HEK293T (cell line): ENCODE measurements at regions not wholly inside any gene's neighbourhood (a gene's known extent, or its start where the extent isn't known, plus 50 kb on each side); places are given as distances from the start of the nearest gene placed in this dataset.
"Not testable (repeated sequence)": the region's sequence is repeated elsewhere in the genome, so short reads cannot be mapped to it uniquely, and the experiment has no call there.

ENCODE experiments used
- CTCF ChIA-PET: fragments of 350-600 bp; formaldehyde crosslinking; extraction: SDS; loops from one replicate; lab custom pipeline; 2021; ENCODE audit warnings: antibody characterized with exemption, inconsistent platforms; lab: Yijun Ruan, JAX
- POLR2A ChIA-PET: fragments of 350-600 bp; formaldehyde crosslinking; extraction: SDS; loops from one replicate; lab custom pipeline; 2020; ENCODE audit warnings: antibody characterized with exemption, inconsistent platforms; lab: Yijun Ruan, JAX
- DNase-seq: peaks from one replicate; pipeline ENCODE4 v3.0.0; 2012; ENCODE audit warnings: mixed read lengths; ENCODE audit errors: extremely low spot score
- ARNT ChIP-seq: fragments of 450-650 bp; IDR thresholded peaks from 2 replicates; pipeline ENCODE4 v1.6.1; 2017; ENCODE audit warnings: mild to moderate bottlenecking
- BHLHE40 ChIP-seq: fragments of 450-650 bp; IDR thresholded peaks from 2 replicates; pipeline ENCODE4 v1.6.1; 2016; ENCODE audit warnings: mild to moderate bottlenecking, moderate library complexity, borderline replicate concordance
- CTBP1 ChIP-seq: fragments of 450-650 bp; IDR thresholded peaks from 2 replicates; pipeline ENCODE4 v1.6.1; 2016; ENCODE audit warnings: borderline replicate concordance
- ELF4 ChIP-seq: fragments of 450-650 bp; IDR thresholded peaks from 2 replicates; pipeline ENCODE4 v1.6.1; 2017; ENCODE audit warnings: antibody characterized with exemption
- FOXA1 ChIP-seq: fragments of 450-650 bp; IDR thresholded peaks from 2 replicates; pipeline ENCODE4 v1.6.1; 2016; ENCODE audit warnings: mild to moderate bottlenecking
- FOXK2 ChIP-seq: fragments of 450-650 bp; IDR thresholded peaks from 2 replicates; pipeline ENCODE4 v1.6.1; 2016; ENCODE audit warnings: mild to moderate bottlenecking
- FOXM1 ChIP-seq: fragments of 450-650 bp; IDR thresholded peaks from 2 replicates; pipeline ENCODE4 v1.6.1; 2017; ENCODE audit warnings: mild to moderate bottlenecking, borderline replicate concordance
- HDGF ChIP-seq: fragments of 450-650 bp; IDR thresholded peaks from 2 replicates; pipeline ENCODE4 v1.6.1; 2017; ENCODE audit warnings: antibody characterized with exemption, borderline replicate concordance
- L3MBTL2 ChIP-seq: fragments of 450-650 bp; conservative IDR thresholded peaks from 2 replicates; pipeline ENCODE4 v1.6.1; 2016; ENCODE audit warnings: mild to moderate bottlenecking
- LEF1 ChIP-seq: fragments of 450-650 bp; IDR thresholded peaks from 2 replicates; pipeline ENCODE4 v1.6.1; 2017; ENCODE audit warnings: mild to moderate bottlenecking, borderline replicate concordance
- NFRKB ChIP-seq: fragments of 450-650 bp; IDR thresholded peaks from 2 replicates; pipeline ENCODE4 v1.6.1; 2016; ENCODE audit warnings: mild to moderate bottlenecking, moderate library complexity
- SP1 ChIP-seq: fragments of 450-650 bp; IDR thresholded peaks from 2 replicates; pipeline ENCODE4 v1.6.1; 2017
- SUZ12 ChIP-seq: fragments of 450-650 bp; IDR thresholded peaks from 2 replicates; pipeline ENCODE4 v1.6.1; 2016; ENCODE audit warnings: mild to moderate bottlenecking
- TARDBP ChIP-seq: fragments of 450-650 bp; IDR thresholded peaks from 2 replicates; pipeline ENCODE4 v1.6.1; 2016
- ZNF384 ChIP-seq: fragments of 450-650 bp; IDR thresholded peaks from 2 replicates; pipeline ENCODE4 v1.6.1; 2016
- TF ChIP-seq, protein P1 (sequence below): fragments of 450-650 bp; IDR thresholded peaks from 2 replicates; pipeline ENCODE4 v1.6.1; 2016

DNA sequence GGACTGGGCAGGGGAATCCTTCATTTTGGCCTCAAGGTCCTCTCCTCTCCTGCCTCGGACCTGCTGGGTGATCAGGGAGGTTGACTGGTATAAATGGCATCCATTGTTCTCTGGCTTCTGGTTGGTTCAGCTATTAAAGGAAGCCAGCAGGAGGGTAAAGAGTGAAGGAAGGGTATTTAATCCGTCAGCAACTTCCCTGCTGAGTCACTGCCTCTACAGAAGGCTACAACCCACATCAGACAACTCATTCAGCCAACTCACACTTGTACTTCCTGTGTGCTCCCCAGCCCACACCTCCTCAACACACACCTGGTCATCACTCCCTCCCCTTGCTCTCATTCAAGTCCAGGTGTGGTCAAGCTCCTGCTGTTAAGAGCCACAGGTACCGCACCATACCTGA is 68.3 kb upstream of the MRPS9 start:
- POLR2A ChIA-PET, result no interaction called here
- no peak for DNase-seq
- CTCF ChIA-PET, result no interaction called here
- TF ChIP-seq SP1, result no peak
- no peak for TF ChIP-seq LEF1
- no peak for TF ChIP-seq SUZ12
- TF ChIP-seq FOXK2, result no peak
- no peak for TF ChIP-seq FOXM1
- TF ChIP-seq TARDBP, result no peak
- TF ChIP-seq ZNF384, result no peak
- no peak for TF ChIP-seq ARNT
- no peak for TF ChIP-seq BHLHE40
- no peak for TF ChIP-seq NFRKB
- no peak for TF ChIP-seq L3MBTL2
- TF ChIP-seq ELF4, result no peak

DNA sequence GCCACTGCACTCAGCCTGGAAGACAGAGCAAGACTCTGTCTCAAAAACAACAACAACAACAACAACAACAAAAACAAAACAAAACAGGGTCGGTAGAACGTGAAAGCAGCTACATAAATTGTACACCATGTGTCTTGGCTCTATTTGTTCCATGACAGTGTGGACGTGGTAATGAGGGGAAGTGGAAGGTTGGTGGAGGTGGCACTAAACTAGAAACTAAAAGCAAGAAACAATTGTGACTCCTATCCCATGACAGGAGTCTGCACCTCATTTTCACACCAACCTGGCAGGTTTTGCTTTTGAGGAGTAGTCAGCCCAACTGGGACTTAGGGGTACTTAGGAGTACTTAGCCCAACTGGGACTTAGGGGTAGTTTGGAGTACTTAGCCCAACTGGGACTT is 62.5 kb upstream of the MRPS9 start:
- ChIA-PET POLR2A (no interaction called here), CTCF (no interaction called here)
- no peak for DNase-seq
- TF ChIP-seq SP1, result no peak
- no peak for TF ChIP-seq TARDBP
- no peak for TF ChIP-seq FOXA1
- no peak for TF ChIP-seq FOXK2
- no peak for TF ChIP-seq CTBP1
- no peak for TF ChIP-seq L3MBTL2
- TF ChIP-seq LEF1, result no peak
- no peak for TF ChIP-seq SUZ12
- no peak for TF ChIP-seq ARNT
- no peak for TF ChIP-seq ELF4

DNA sequence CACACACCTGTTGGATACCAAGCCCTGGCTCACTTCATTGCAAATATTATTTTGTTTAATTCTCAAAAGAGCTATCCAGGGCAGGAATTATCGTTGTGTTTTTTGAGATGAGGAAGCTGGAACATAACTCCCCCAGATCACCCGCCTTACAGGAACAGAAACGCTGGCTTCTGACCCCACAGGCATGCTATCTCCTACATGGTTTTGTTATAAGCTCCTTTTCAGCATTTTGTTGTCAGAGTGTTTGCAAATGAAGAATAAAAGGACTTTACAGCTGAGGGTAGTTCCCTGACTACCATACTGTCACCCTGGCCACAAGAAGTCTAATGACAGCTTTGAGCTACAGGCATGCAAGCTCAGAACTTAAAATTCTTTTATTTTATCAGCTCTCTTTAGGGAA is 62.0 kb upstream of the MRPS9 start:
- ChIA-PET CTCF (no interaction called here), POLR2A (no interaction called here)
- TF ChIP-seq, protein P1, sequence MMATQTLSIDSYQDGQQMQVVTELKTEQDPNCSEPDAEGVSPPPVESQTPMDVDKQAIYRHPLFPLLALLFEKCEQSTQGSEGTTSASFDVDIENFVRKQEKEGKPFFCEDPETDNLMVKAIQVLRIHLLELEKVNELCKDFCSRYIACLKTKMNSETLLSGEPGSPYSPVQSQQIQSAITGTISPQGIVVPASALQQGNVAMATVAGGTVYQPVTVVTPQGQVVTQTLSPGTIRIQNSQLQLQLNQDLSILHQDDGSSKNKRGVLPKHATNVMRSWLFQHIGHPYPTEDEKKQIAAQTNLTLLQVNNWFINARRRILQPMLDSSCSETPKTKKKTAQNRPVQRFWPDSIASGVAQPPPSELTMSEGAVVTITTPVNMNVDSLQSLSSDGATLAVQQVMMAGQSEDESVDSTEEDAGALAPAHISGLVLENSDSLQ, result no peak
- no peak for TF ChIP-seq BHLHE40
- no peak for TF ChIP-seq FOXA1
- TF ChIP-seq FOXM1, result no peak
- TF ChIP-seq LEF1, result no peak
- TF ChIP-seq NFRKB, result no peak
- TF ChIP-seq HDGF, result no peak
- TF ChIP-seq ARNT, result no peak
- no peak for TF ChIP-seq L3MBTL2
- no peak for TF ChIP-seq ZNF384
- no peak for TF ChIP-seq SP1
- TF ChIP-seq ELF4, result no peak
- no peak for TF ChIP-seq SUZ12
- TF ChIP-seq CTBP1, result no peak
- no peak for TF ChIP-seq TARDBP
- DNase-seq, result no peak

DNA sequence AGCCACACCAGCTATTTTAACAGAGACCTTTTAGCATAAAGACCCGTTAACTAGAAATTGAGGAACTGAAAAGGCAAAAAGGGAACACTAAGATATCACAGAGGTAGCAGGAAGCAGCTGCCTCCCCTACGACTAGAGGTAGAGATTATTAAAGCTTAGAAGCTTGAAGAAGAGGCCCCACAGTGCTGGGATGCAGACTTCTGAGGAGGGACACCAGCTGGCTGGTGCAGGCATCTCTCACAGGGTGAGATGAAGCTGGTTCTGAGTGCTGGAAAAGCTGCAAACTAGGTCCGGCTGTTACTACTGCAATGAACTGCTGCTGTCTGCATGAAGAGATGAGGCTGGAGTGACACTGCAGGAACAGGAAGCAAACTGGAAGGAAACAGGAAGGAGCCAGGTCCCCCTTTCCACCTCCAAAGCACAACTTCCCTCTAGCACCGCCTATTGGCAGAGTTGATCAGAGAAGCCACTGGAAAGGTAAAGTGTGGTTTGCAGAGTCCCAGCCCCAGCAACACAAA is 61.2 kb upstream of the MRPS9 start:
- POLR2A ChIA-PET, result no interaction called here
- CTCF ChIA-PET, result no interaction called here
- no peak for TF ChIP-seq HDGF
- TF ChIP-seq LEF1, result no peak
- TF ChIP-seq ARNT, result no peak
- peak; percentile 38 for DNase-seq

DNA sequence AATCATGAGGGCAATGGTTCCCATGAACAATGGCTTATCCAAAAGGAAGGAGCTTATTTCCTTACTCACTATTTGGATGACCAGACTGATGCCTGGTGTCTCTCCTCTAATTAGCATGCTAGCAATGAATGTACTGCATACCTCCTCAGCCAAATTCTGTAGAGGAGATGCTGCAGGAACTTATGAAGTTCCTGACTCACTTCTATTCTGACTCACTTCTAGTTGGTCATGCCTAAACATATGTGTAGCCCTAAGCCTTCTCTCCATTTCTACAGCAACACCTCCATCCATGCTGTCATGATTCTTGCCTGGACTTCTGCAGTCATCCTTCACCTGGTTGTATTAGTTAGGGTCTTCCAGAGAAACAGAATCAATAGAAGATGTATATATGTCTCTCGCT is 59.9 kb upstream of the MRPS9 start:
- POLR2A ChIA-PET, result no interaction called here
- CTCF ChIA-PET, result no interaction called here

DNA sequence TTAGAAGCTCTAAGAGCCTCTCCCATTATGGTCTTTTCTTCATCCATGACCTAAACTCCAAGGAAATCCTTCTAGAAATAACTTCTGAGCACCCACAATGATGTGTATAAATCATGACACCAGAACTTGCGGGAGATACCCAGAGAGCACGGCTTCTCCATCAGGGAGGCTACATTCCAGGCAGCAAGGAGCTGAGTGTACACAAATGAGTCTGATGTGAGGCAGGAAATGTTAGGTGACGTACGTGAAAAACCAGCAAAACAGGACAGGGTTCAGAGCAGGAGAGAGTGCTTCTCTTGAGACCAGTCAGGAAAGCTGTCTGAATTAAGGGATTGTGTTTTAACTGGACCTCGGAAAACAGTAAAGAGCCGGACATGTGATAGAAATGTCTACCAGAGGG is 58.1 kb upstream of the MRPS9 start:
- POLR2A ChIA-PET, CTCF ChIA-PET, DNase-seq: not testable (repeated sequence)

More for the DNA sequence above, 59.9 kb upstream of the MRPS9 start:
- TF ChIP-seq SP1, result no peak
- no peak for TF ChIP-seq BHLHE40
- TF ChIP-seq NFRKB, result no peak
- no peak for TF ChIP-seq SUZ12
- TF ChIP-seq CTBP1, result no peak
- no peak for TF ChIP-seq ARNT
- no peak for TF ChIP-seq FOXM1
- TF ChIP-seq FOXA1, result no peak
- TF ChIP-seq ELF4, result no peak
- TF ChIP-seq, protein P1, result no peak
- TF ChIP-seq TARDBP, result no peak
- no peak for TF ChIP-seq FOXK2
- no peak for TF ChIP-seq LEF1
- no peak for TF ChIP-seq HDGF
- TF ChIP-seq ZNF384, result no peak
- no peak for TF ChIP-seq L3MBTL2
- DNase-seq, result no peak

DNA sequence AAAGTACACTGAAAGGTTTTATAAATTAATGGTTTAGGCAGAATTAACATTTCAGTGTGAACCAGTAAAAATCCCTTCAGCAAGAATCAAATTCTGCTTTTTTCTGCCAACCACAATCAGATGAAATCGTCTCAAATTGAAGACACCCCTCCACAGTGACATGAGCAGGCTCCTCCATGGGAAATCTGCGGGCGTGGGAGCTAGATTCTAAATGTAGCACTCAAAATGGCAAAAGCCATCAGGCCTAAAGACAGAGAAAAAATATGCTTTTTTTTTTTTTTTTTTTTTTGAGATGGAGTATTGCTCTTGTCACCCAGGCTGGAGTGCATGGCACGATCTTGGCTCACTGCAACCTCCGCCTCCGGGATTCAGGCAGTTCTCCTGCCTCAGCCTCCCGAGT is 55.8 kb upstream of the MRPS9 start:
- DNase-seq, result no peak
- CTCF ChIA-PET, result interaction anchor here (0.6 kb wide), 1 partner anchor 891 kb away, joined by 3 read pairs; no protein-coding TSS in a partner anchor
- POLR2A ChIA-PET, result no interaction called here

More for the DNA sequence above, 55.8 kb upstream of the MRPS9 start:
- no peak for TF ChIP-seq FOXA1
- TF ChIP-seq SP1, result no peak
- TF ChIP-seq FOXM1, result no peak
- no peak for TF ChIP-seq TARDBP
- no peak for TF ChIP-seq NFRKB
- TF ChIP-seq FOXK2, result no peak
- TF ChIP-seq ARNT, result no peak
- no peak for TF ChIP-seq CTBP1
- no peak for TF ChIP-seq BHLHE40
- TF ChIP-seq LEF1, result no peak
- no peak for TF ChIP-seq SUZ12
- TF ChIP-seq HDGF, result no peak
- no peak for TF ChIP-seq ELF4
- TF ChIP-seq, protein P1, result no peak
- TF ChIP-seq ZNF384, result no peak
- TF ChIP-seq L3MBTL2, result no peak
